ENCODE measurements at regions not wholly inside any gene's neighbourhood (a gene's known extent, or its start where the extent isn't known, plus 50 kb on each side); places are given as distances from the start of the nearest gene placed in this dataset.

GRCh38 chr3:30341851-30342250 lies 264.6 kb upstream of the TGFBR2 start:
- H3K4ac ChIP-seq (ENCODE audit: low read depth, low read length) = peak overlapping the region; percentile 95
- H3K18ac ChIP-seq (ENCODE audit: low read depth, low read length) = peak overlapping the region; percentile 72
- dilution Hi-C loops (cut with HindIII; ENCODE audit: low sequenced_read_pairs, unreplicated experiment) (no loop called here), intact Hi-C loops (cut with micrococcal nuclease) (no loop called here), in situ Hi-C loops (cut with MboI; ENCODE audit: low sequenced_read_pairs) (no loop called here)
- TF ChIP-seq MXI1 (IDR thresholded peaks at IDR 0.05; ENCODE audit: borderline replicate concordance, low read depth, low read length) (no peak), CTCF (conservative IDR thresholded peaks at IDR 0.05; ENCODE audit: low read depth, low read length) (no peak), FOS (IDR thresholded peaks at IDR 0.05; ENCODE audit: low read depth, low read length) (no peak), RAD21 (IDR thresholded peaks at IDR 0.05; ENCODE audit: low read length) (no peak), CHD1 (IDR thresholded peaks at IDR 0.05; ENCODE audit: low read depth, low read length) (no peak), POLR2A (IDR thresholded peaks at IDR 0.05; ENCODE audit: low read depth, low read length) (no peak), MAFK (IDR thresholded peaks at IDR 0.05; ENCODE audit: low read depth, low read length) (no peak), RCOR1 (IDR thresholded peaks at IDR 0.05; ENCODE audit: insufficient replicate concordance, low read length) (no peak), ELK1 (IDR thresholded peaks at IDR 0.05; ENCODE audit: borderline replicate concordance, low read depth, low read length) (no peak), MAZ (IDR thresholded peaks at IDR 0.05; ENCODE audit: borderline replicate concordance, low read depth, low read length) (no peak), NFE2L2 (IDR thresholded peaks at IDR 0.05; ENCODE audit: low read depth, low read length) (no peak), BHLHE40 (IDR thresholded peaks at IDR 0.05; ENCODE audit: low read depth, low read length) (no peak), SMC3 (IDR thresholded peaks at IDR 0.05; ENCODE audit: low read depth, low read length) (no peak), USF2 (IDR thresholded peaks at IDR 0.05; ENCODE audit: low read depth, low read length) (no peak), RFX5 (IDR thresholded peaks at IDR 0.05; ENCODE audit: low read depth, low read length) (no peak), CEBPB (IDR thresholded peaks at IDR 0.05; ENCODE audit: low read depth, low read length) (no peak)
- no peaks in the 10 kb centered on the region for H3K27me3 ChIP-seq (ENCODE audit: control insufficient read depth, insufficient read depth, low read length)
- H2AK5ac ChIP-seq (ENCODE audit: low read depth, low read length) = peak overlapping the region; percentile 83; the same call in 1 of the 2 replicates
- CTCF ChIA-PET = no interaction called here
- H4K5ac ChIP-seq (ENCODE audit: low read depth, low read length) = peak overlapping the region; percentile 57; the same call in 1 of the 2 replicates
- peak overlapping the region; percentile 87 for H2BK5ac ChIP-seq (ENCODE audit: low read depth, low read length, poor library complexity, severe bottlenecking)
- H4K8ac ChIP-seq (ENCODE audit: low read depth in 2 of 2, low read length in 2 of 2) = peak overlapping the region; percentile 63 to 79; a peak in 3 of 4 replicates
- no peaks in the 10 kb centered on the region for H4K20me1 ChIP-seq (ENCODE audit: insufficient read depth, low read length)
- no peak overlapping the region for H2AFZ ChIP-seq (replicated peaks; ENCODE audit: low read length, poor library complexity)
- peak overlapping the region; percentile 82 for H4K91ac ChIP-seq (ENCODE audit: insufficient read depth, low read depth, low read length)
- no peak overlapping the region for H3K4me3 ChIP-seq (ENCODE audit: insufficient read depth, low read depth, low read length)
- H3K27ac ChIP-seq (ENCODE audit: insufficient read depth, low read length) = peak overlapping the region; percentile 75
- H3K4me1 ChIP-seq (ENCODE audit: control insufficient read depth, insufficient read depth, low read length) = peaks cover 6% of the 10 kb centered on the region; the same call in 1 of the 2 replicates
- peak overlapping the region; percentile 97 for H3K14ac ChIP-seq (replicated peaks; ENCODE audit: low read depth, low read length)
- H3K36me3 ChIP-seq (ENCODE audit: control insufficient read depth, insufficient read depth, low read length) = no peaks in the 10 kb centered on the region
- H2BK15ac ChIP-seq (ENCODE audit: low read depth, low read length) = peak overlapping the region; percentile 94; the same call in 2 of the 3 replicates
- no CpG with 5 or more reads among the region's 1 CpG for WGBS, 2 experiments (ENCODE audit: extremely low coverage in 2 of 2, insufficient read length in 1 of 2)
- ATAC-seq (ENCODE audit: low read depth) (peak; percentile 30; the same call in 1 of the 2 replicates), DNase-seq (no peak)
- peak overlapping the region; percentile 98 for H2BK120ac ChIP-seq (ENCODE audit: low read depth, low read length)
- H3K79me1 ChIP-seq (ENCODE audit: low read depth in 1 of 2, low read length in 2 of 2) = no peaks in the 10 kb centered on the region
- peaks cover 3% of the 10 kb centered on the region; the same call in 1 of the 2 replicates for H3K9me1 ChIP-seq (ENCODE audit: insufficient read depth, low read length)
- peak overlapping the region; percentile 83 for H3K23ac ChIP-seq (ENCODE audit: low read depth, low read length)
- no peak overlapping the region for H2AK9ac ChIP-seq (replicated peaks; ENCODE audit: low read depth, low read length, poor library complexity)
- no peaks in the 10 kb centered on the region for H3K9me3 ChIP-seq (ENCODE audit: control insufficient read depth, insufficient read depth, low read length)
- no peak overlapping the region for H3K56ac ChIP-seq (ENCODE audit: extremely low read depth, insufficient read depth, low read length)
- no TSS peak for BruUV-seq (replicated peaks)
- POLR2A ChIA-PET (ENCODE audit: unreplicated experiment) = interaction anchor here (0.5 kb wide), 1 partner anchor 19 kb away, joined by 7 read pairs; no protein-coding TSS in a partner anchor
- no peak overlapping the region for H3K9ac ChIP-seq (ENCODE audit: low read depth, low read length)
- peak overlapping the region; percentile 97 for H2BK20ac ChIP-seq (ENCODE audit: low read depth, low read length)
- no peak overlapping the region for H3K4me2 ChIP-seq (ENCODE audit: low read depth, low read length)

Measured in IMR-90 (cell line).